ENCODE measurements at regions not wholly inside any gene's neighbourhood (a gene's known extent, or its start where the extent isn't known, plus 50 kb on each side); places are given as distances from the start of the nearest gene placed in this dataset.

DNA sequence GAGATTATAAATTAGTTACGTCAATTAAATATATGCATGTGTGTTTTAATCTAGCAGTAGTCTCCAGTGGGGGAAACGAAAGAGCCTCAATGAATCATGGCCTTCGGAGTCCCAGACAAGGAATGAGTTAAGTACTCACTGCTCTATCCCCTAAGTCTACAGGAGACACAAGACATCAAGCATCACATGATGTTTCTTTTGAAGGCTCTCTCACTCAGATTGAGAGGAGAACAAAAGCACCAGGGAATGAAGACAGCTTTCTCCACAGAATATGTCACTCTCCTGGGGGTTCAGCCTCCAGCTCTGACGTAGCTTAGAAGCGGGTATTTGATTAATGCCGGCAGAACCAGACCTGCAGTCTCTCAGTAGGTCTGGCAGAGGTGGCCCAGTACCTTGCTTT is 381.4 kb downstream of the ACTL7B start:
- TF ChIP-seq POLR2AphosphoS5 (IDR thresholded peaks at IDR 0.05) (no peak), POLR2A (IDR thresholded peaks at IDR 0.05) (no peak), EP300 (IDR thresholded peaks at IDR 0.05) (no peak)
- TF ChIP-seq, protein P1, sequence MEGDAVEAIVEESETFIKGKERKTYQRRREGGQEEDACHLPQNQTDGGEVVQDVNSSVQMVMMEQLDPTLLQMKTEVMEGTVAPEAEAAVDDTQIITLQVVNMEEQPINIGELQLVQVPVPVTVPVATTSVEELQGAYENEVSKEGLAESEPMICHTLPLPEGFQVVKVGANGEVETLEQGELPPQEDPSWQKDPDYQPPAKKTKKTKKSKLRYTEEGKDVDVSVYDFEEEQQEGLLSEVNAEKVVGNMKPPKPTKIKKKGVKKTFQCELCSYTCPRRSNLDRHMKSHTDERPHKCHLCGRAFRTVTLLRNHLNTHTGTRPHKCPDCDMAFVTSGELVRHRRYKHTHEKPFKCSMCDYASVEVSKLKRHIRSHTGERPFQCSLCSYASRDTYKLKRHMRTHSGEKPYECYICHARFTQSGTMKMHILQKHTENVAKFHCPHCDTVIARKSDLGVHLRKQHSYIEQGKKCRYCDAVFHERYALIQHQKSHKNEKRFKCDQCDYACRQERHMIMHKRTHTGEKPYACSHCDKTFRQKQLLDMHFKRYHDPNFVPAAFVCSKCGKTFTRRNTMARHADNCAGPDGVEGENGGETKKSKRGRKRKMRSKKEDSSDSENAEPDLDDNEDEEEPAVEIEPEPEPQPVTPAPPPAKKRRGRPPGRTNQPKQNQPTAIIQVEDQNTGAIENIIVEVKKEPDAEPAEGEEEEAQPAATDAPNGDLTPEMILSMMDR (IDR thresholded peaks at IDR 0.05), result no peak
- Histone ChIP-seq H3K27me3 (no peaks in the 10 kb centered on the region), H3K9me3 (no peaks in the 10 kb centered on the region), H3K4me3 (no peak overlapping the region), H3K27ac (no peak overlapping the region), H3K36me3 (no peaks in the 10 kb centered on the region), H3K4me1 (peaks cover 0 to 5% (median 1%) of the 10 kb centered on the region in 4 donors)
- WGBS, 2 donors, result 84% methylated on average over 6 of the region's 6 CpGs
- ATAC-seq (ENCODE audit: low FRiP score in 2 of 2) (no peak), DNase-seq (no peak)

DNA sequence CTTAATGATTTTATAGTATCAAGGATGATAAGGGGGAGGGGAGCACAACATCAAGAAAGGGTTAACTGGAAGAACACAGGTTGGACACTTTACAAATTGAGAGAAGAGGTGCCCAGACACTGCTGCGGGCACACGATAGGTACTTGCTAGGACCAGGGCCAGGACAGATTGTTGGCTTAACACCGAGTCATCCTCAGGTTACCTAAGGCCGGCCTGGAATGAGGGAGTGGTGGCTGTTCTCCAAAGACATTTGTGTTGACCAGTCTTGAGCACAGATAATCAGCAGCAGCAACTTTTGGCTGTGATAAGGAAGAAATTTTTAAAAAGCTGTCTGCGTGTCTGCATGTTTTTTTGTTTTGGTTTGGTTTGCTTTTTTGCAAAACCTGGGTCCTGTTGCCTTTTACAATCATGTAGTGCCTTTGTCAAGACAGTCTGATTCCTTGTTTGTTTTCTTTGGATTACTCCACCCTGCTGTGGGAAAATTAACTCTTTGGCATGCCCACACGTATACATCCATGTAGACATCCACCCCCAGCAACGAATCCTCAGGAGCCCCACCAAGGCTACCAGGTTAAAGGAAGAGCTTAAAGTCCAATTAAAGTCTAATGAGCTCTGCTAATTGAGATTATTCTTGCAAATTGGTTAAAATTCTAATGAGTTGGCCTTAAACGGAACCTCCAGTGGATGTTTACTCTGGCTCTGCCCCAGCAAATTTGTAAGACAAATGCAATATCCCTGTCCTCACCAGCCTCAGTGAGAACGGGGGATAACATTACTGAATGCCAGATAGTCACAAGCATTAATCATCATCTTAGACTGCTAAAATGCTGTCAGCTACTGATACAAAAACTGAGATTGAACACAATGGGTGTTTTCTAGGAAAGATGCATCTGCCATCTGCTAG is 382.3 kb downstream of the ACTL7B start:
- Histone ChIP-seq H3K9me3 (no peaks in the 10 kb centered on the region), H3K4me1 (peaks cover 0 to 6% (median 1%) of the 10 kb centered on the region in 4 donors), H3K27ac (no peak overlapping the region), H3K4me3 (no peak overlapping the region), H3K36me3 (no peaks in the 10 kb centered on the region), H3K27me3 (no peaks in the 10 kb centered on the region)
- DNase-seq (no peak), ATAC-seq (ENCODE audit: low FRiP score in 2 of 2) (peak in 1 of 2 donors; percentile 37)
- 49 to 60% methylated on average over 9 of the region's 9 CpGs for WGBS, 2 donors
- TF ChIP-seq EP300 (IDR thresholded peaks at IDR 0.05) (no peak), POLR2A (IDR thresholded peaks at IDR 0.05) (no peak), POLR2AphosphoS5 (IDR thresholded peaks at IDR 0.05) (no peak)
- TF ChIP-seq, protein P1 (IDR thresholded peaks at IDR 0.05), result no peak

DNA sequence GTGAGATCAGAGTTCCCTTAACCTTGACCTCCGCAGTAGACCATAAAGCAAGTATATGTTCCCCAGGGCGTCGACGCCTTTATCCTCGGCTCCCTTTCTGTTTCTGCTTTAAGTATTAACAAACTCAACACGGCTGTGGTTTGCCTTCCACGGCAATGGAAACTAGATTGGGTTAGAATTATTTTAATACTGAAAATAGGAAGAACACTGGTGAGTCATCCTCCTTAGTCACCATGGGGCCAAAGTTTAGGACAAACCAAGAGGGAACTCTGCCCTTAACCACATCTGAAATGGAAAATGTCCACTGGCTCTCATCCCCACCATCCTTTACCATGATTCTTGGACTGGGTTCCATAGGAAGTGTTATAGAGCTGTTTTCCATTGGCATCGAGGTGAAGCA is 386.1 kb downstream of the ACTL7B start:
- Histone ChIP-seq H3K4me3 (no peak overlapping the region), H3K4me1 (peaks cover 0 to 8% (median 1%) of the 10 kb centered on the region in 4 donors), H3K27me3 (no peaks in the 10 kb centered on the region), H3K9me3 (no peaks in the 10 kb centered on the region), H3K36me3 (no peaks in the 10 kb centered on the region), H3K27ac (no peak overlapping the region)
- DNase-seq (peak in 1 of 2 donors; percentile 38), ATAC-seq (ENCODE audit: low FRiP score in 2 of 2) (peak in 1 of 2 donors; percentile 65)
- 75 to 80% methylated on average over 8 of the region's 8 CpGs for WGBS, 2 donors
- peak in 1 of 2 donors; percentile 12 for TF ChIP-seq POLR2AphosphoS5 (IDR thresholded peaks at IDR 0.05)
- TF ChIP-seq EP300 (IDR thresholded peaks at IDR 0.05), result peak in 1 of 4 donors; percentile 27
- TF ChIP-seq, protein P1 (IDR thresholded peaks at IDR 0.05), result no peak

DNA sequence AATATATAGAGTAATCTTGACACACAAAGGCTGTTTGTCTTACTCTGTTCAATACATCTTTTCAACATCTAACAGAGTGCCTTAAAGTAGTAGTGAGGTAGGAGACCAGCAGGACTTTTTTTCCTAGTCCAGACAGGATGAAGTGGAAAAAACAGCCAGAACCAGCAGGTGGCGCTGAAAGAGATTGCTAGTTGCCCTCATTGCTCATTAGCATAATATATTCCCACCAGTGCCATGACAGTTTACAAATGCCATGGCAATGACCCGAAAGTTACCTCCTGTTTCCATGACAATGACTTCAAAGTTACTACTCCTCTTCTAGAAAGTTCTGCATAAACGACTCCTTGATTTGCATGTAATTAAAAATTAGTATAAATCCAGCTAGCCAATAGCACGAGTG is 387.4 kb downstream of the ACTL7B start:
- no peak overlapping the region for H3K4me3 ChIP-seq
- peaks cover 0 to 4% (median 0%) of the 10 kb centered on the region in 4 donors for H3K4me1 ChIP-seq
- ATAC-seq (ENCODE audit: low FRiP score in 2 of 2), result no peak
- WGBS, 2 donors, result 79 to 87% methylated on average over 4 of the region's 4 CpGs
- TF ChIP-seq POLR2AphosphoS5 (IDR thresholded peaks at IDR 0.05), result no peak
- TF ChIP-seq, protein P1 (IDR thresholded peaks at IDR 0.05), result peak in 4 of 6 experiments; percentile 36 to 53 (median 45)
- DNase-seq, result peak in 1 of 2 donors; percentile 31
- H3K36me3 ChIP-seq, result no peaks in the 10 kb centered on the region
- H3K9me3 ChIP-seq, result no peaks in the 10 kb centered on the region
- H3K27me3 ChIP-seq, result no peaks in the 10 kb centered on the region
- no peak overlapping the region for H3K27ac ChIP-seq
